ENCODE measurements at regions not wholly inside any gene's neighbourhood (a gene's known extent, or its start where the extent isn't known, plus 50 kb on each side); places are given as distances from the start of the nearest gene placed in this dataset.
A peak's percentile ranks its signal among the peaks of the same experiment; 100 is the strongest.

DNA sequence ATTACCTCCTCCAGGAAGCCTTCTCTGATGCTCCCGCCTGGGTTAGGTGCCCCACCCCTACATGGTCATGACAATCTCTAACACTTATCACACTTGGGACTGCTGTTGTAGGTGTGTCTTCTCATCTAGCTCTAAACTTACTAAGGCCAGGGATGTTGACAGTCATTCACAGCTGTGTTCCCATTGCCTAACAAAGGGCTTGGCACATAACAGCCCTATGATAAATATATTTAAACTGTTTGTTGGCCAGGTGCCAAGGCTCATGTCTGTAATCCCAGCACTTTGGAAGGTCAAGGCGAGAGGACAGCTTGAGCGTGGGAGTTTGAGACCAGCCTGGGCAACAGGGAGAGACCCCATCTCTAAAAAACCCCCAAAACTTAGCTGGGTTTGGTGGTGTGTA is 98.8 kb upstream of the RGS6 start:
- no peak for DNase-seq

DNA sequence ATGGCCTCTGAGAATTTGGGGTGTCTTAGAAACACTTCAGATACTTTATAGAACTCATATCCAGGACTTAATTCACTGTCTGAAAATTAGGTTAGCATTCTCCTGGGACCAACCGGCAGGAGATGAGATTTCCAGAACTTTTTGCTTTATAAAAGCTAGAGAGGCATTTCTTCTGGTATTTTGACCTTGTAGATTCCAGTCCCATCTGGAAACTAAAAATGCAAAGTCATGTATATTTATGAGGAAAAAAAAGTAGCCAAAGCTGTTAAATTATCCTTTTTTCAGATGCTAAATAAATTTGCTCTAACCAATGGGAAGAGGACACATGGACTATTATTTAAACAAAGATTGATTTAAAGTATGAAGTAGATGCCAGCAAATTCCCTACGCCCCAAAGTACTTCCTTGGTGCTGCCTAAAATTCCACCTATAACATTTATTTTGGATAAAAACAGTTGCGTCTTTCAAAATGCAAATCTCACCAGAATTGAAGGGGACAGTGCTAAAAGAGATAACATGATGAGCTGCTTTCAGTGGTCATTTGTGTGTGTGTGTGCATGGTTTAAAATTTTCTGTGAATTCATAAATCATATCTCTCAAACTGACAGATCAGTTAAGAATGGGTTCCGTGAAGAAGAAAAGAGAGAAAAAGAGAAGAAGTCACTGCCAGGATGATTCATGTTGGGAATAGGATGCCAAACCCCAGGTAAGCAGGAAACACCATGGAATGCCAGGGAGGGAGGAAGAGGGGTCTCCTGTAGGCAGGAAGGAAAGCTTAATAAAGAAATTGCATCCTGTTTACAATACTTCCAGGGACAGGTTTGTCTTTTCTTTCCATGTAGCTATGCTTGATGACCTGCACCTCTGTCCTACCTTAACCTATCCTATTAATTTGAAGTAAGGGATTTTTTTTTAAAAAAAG is 97.7 kb upstream of the RGS6 start:
- no peak for DNase-seq

DNA sequence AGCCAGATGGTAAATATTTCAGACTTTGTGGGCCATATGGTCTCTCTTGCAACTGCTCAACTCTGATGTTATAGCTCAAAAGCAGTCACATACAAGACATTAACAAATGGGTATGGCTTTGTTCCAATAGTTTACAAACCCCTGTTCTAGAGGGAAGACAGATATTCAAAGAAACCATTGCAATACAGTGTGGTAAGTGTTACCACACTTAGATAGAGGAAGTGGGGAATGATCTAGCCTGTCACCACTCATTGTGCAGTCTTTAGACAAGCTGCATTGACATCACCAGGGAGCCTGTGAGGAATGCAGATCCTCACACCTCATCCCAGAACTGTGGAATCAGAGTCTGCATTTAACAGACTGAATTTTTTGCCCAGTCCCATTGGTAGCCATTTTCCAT is 80.0 kb upstream of the RGS6 start:
- no peak for DNase-seq

DNA sequence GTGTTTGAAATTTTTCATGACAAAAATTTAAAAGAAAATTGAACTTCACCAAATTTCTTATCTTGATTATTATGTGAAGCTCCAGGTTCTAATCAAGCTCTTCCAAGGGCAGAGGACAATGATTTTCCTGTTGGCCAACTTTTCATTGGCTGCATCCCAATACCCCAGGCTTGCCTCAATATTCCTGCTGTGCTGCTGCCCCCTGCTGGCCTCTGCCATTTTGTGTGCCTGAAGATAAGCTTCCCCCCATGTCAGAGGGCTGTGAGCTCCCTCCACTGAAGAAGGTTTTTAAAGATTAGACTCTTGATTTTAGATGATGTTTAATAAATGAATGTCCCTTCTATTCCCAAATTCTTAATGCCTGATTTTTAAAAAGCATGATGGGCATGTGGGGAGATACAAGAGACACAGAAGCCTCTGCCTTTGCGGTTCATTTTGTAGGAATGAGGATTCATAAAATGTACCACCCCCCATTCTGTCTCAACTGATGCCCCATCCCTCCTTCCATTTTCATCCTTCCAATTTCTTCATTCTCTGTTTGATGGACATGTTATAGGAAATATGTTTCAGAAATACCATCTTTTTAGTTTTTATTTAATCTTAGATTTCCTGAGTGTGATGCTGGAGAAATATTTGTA is 76.7 kb upstream of the RGS6 start:
- peak; percentile 76 to 79 for DNase-seq

DNA sequence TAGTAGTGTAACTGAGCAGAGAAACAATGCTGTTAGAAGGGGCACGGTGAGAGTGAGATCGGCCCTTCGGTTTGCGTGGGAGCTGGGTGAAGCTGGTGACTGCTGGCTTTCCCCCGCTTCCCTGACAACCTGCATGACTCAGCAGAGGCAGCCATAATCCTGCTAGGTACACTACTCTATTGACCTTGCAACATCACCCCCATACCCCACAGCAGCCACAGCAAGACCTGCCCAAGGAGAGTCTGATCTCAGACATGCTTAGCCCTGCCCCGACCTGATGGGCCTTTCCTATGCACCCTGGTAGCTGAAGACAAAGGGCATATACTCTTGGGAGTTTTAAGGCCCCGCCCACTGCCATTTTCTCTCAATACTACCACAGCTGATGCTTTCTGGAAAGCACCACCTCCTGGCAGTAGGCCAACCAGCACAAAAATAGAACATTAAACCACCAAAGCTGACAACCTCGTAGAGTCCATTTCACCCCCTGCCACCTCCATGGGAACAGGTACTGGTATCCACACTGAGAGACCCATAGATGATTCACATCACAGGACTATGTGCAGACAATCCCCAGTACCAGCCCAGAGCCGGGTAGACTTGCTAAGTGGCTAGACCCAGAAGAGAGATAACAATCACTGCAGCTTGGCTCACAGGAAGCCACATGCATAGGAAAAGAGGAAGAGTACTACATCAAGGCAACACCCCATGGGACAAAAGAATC is 75.9 kb upstream of the RGS6 start:
- peak in 1 of 2 experiments; percentile 20 for DNase-seq

DNA sequence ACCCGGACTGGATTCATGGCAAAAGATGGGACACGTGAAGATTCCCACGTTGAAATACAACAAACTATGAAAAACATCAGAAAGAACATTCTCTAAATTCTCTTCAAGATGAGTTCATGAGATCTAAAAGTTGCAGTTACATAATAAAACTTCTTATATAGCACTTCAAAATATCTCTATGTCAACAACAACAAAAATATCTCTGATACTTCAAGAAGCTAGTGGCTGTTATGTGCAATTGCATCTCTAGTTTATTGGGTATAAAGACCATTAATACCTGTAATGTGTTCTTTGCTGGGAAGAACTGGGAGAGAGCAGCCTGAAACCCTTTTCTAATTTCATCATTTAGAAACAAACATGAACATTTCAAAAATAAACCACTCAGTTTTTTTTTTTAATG is 69.2 kb upstream of the RGS6 start:
- DNase-seq, result no peak

DNA sequence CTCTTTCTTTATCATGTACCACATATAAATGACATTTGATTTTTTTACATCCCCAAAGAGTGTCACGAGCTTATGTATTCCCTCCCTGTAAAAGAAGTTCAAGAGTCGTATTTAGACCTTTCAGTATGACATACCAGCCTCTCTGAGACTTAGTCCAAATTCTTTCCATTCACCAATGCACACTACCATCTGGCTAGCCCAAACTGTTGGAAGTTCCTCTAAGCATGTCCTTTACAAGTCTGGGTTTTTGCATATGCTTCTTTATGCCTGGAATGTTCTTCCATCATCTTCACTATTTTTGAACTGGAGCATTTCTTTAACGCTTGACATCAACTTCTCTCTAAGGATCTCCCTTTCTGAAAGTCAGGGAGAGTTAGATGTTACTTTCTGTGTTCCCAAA is 68.5 kb upstream of the RGS6 start:
- no peak for DNase-seq

All from activated T-cell treated with anti-CD3 and anti-CD28 coated beads, Interleukin-2, amount 50 U/mL, for 48 hours (primary cell).